ENCODE measurements at regions not wholly inside any gene's neighbourhood (a gene's known extent, or its start where the extent isn't known, plus 50 kb on each side); places are given as distances from the start of the nearest gene placed in this dataset.
"Not testable (repeated sequence)": the region's sequence is repeated elsewhere in the genome, so short reads cannot be mapped to it uniquely, and the experiment has no call there.

DNA sequence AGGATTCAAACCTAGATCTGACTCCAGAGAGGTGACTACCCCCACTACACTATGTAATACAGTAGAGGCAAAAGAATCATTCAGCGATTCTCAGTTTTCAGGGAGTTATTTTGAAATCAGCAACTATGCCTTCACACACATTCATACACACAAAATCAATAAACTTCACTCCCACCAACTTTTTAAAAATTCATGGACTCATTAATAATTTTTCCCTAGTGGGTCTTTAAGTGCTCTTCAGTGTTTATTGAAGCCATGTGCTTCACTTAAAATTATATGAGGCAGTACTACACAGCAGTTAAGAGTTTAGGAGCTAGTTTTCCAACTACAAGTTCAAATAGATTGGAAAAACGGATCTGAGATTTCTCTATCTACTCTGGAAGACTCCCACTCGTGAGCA lies 452.7 kb upstream of the ADGRB3 start:
- no peaks in the 10 kb centered on the region for H3K36me3 ChIP-seq (ENCODE audit: low read depth)
- no peaks in the 10 kb centered on the region for H3F3A ChIP-seq (ENCODE audit: insufficient read depth, low read depth)
- no TSS peak for BruUV-seq (replicated peaks)
- H3K27me3 ChIP-seq (ENCODE audit: insufficient read depth, low read depth) = no peaks in the 10 kb centered on the region
- DNase-seq = no peak
- ChIA-PET CTCF (no interaction called here), POLR2A (ENCODE audit: unreplicated experiment) (no interaction called here)
- H4K20me1 ChIP-seq (ENCODE audit: insufficient read depth) = no peaks in the 10 kb centered on the region
- H3K27ac ChIP-seq = no peak overlapping the region
- no peaks in the 10 kb centered on the region for H3K4me1 ChIP-seq (replicated peaks; ENCODE audit: insufficient read depth)
- H2AFZ ChIP-seq = no peak overlapping the region
- H3K4me2 ChIP-seq = no peak overlapping the region
- no peaks in the 10 kb centered on the region for H3K9me2 ChIP-seq (ENCODE audit: insufficient read depth)
- H3K9me3 ChIP-seq (ENCODE audit: insufficient read depth, low read depth) = no peaks in the 10 kb centered on the region
- intact Hi-C loops (cut with micrococcal nuclease; ENCODE audit: unreplicated experiment) = no loop called here
- no peak overlapping the region for H3K4me3 ChIP-seq
- no peaks in the 10 kb centered on the region for H3K79me2 ChIP-seq (ENCODE audit: low read depth)
- TF ChIP-seq, protein P1, sequence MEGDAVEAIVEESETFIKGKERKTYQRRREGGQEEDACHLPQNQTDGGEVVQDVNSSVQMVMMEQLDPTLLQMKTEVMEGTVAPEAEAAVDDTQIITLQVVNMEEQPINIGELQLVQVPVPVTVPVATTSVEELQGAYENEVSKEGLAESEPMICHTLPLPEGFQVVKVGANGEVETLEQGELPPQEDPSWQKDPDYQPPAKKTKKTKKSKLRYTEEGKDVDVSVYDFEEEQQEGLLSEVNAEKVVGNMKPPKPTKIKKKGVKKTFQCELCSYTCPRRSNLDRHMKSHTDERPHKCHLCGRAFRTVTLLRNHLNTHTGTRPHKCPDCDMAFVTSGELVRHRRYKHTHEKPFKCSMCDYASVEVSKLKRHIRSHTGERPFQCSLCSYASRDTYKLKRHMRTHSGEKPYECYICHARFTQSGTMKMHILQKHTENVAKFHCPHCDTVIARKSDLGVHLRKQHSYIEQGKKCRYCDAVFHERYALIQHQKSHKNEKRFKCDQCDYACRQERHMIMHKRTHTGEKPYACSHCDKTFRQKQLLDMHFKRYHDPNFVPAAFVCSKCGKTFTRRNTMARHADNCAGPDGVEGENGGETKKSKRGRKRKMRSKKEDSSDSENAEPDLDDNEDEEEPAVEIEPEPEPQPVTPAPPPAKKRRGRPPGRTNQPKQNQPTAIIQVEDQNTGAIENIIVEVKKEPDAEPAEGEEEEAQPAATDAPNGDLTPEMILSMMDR (conservative IDR thresholded peaks at IDR 0.05) = no peak
- no peak for TF ChIP-seq EZH2 (IDR thresholded peaks at IDR 0.05; ENCODE audit: low read depth)

DNA sequence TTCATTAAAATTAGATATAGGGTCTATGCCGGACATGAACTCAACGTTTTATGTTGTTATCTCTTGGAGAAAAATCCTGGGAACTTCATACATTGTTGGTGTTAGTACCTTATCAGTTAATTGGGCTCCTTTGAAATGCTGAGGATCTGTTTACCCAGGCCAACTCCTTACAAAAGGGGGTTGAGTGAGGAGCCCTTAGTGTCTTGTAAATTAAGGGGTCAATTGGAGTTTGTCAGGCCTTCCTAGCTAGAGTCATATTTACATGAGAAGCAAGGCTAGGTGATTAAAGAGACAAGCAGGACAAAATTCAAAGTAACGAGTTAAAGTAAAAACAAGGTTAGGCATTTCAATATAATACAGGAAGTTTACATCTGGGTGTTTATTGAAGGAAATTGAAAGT lies 454.1 kb upstream of the ADGRB3 start:
- H3K27ac ChIP-seq; H3K4me3 ChIP-seq; POLR2A ChIA-PET (ENCODE audit: unreplicated experiment); DNase-seq; H3K9me2 ChIP-seq (ENCODE audit: insufficient read depth); H4K20me1 ChIP-seq (ENCODE audit: insufficient read depth); CTCF ChIA-PET; intact Hi-C loops (cut with micrococcal nuclease; ENCODE audit: unreplicated experiment); H3K4me1 ChIP-seq (replicated peaks; ENCODE audit: insufficient read depth); H3K27me3 ChIP-seq (ENCODE audit: insufficient read depth, low read depth); H3K36me3 ChIP-seq (ENCODE audit: low read depth); H3K9me3 ChIP-seq (ENCODE audit: insufficient read depth, low read depth); BruUV-seq (replicated peaks); H3K4me2 ChIP-seq; H2AFZ ChIP-seq; H3F3A ChIP-seq (ENCODE audit: insufficient read depth, low read depth); H3K79me2 ChIP-seq (ENCODE audit: low read depth): not testable (repeated sequence)

DNA sequence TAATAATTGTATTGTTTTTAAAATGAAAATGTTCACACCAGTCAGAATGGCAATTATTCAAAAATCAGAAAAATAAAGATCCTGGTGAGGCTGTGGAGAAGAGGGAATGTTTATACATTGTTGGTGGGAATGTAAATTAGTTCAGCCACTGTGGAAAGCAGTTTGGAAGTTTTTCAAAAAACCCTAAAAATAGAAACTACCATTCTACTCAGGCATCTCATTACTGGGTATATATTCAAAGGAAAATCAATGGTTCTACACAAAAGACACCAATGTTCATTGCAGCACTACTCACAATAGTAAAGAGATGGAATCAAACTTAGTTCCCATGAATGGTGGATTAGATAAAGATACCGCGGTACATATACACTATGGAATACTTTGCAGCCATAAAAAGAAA lies 461.5 kb upstream of the ADGRB3 start:
- no TSS peak for BruUV-seq (replicated peaks)
- no peak overlapping the region for H2AFZ ChIP-seq
- H3K9me2 ChIP-seq (ENCODE audit: insufficient read depth) = no peaks in the 10 kb centered on the region
- H3K9me3 ChIP-seq (ENCODE audit: insufficient read depth, low read depth) = no peaks in the 10 kb centered on the region
- no peak for DNase-seq
- H3K4me1 ChIP-seq (replicated peaks; ENCODE audit: insufficient read depth) = no peaks in the 10 kb centered on the region
- no peaks in the 10 kb centered on the region for H3F3A ChIP-seq (ENCODE audit: insufficient read depth, low read depth)
- H3K36me3 ChIP-seq (ENCODE audit: low read depth) = no peaks in the 10 kb centered on the region
- TF ChIP-seq, protein P1 (conservative IDR thresholded peaks at IDR 0.05) = no peak
- no peak for TF ChIP-seq EZH2 (IDR thresholded peaks at IDR 0.05; ENCODE audit: low read depth)
- no peak overlapping the region for H3K4me3 ChIP-seq
- POLR2A ChIA-PET (ENCODE audit: unreplicated experiment) = no interaction called here
- no peak overlapping the region for H3K27ac ChIP-seq
- no peaks in the 10 kb centered on the region for H4K20me1 ChIP-seq (ENCODE audit: insufficient read depth)
- CTCF ChIA-PET = no interaction called here
- H3K4me2 ChIP-seq = no peak overlapping the region
- H3K79me2 ChIP-seq (ENCODE audit: low read depth) = no peaks in the 10 kb centered on the region
- intact Hi-C loops (cut with micrococcal nuclease; ENCODE audit: unreplicated experiment) = no loop called here
- H3K27me3 ChIP-seq (ENCODE audit: insufficient read depth, low read depth) = no peaks in the 10 kb centered on the region

DNA sequence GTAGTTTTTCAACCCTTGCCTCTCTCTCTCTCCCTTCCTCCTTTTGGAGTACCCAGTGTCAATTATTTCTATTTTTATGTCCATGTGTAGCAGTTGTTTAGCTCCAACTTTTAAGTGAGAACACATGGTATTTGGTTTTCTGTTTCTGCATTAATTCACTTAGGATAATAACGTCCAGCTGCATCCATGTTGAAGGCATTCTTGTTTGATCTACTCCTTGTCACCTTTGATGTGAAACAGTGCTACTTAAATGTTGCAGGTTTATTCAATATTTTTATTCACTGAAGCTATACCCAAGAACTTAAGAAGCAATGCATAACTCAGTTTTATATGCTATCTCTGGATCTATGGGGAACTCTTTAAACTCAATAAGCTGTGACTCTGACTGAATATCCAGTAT lies 465.2 kb upstream of the ADGRB3 start:
- Histone ChIP-seq H4K20me1 (ENCODE audit: insufficient read depth) (no peaks in the 10 kb centered on the region), H3K4me2 (no peak overlapping the region), H3K27me3 (ENCODE audit: insufficient read depth, low read depth) (no peaks in the 10 kb centered on the region), H3K9me2 (ENCODE audit: insufficient read depth) (no peaks in the 10 kb centered on the region), H2AFZ (no peak overlapping the region), H3K79me2 (ENCODE audit: low read depth) (no peaks in the 10 kb centered on the region), H3K4me1 (replicated peaks; ENCODE audit: insufficient read depth) (no peaks in the 10 kb centered on the region), H3K4me3 (no peak overlapping the region), H3K36me3 (ENCODE audit: low read depth) (no peaks in the 10 kb centered on the region), H3K27ac (no peak overlapping the region), H3F3A (ENCODE audit: insufficient read depth, low read depth) (no peaks in the 10 kb centered on the region), H3K9me3 (ENCODE audit: insufficient read depth, low read depth) (no peaks in the 10 kb centered on the region)
- BruUV-seq (replicated peaks) = no TSS peak
- CTCF ChIA-PET = no interaction called here
- intact Hi-C loops (cut with micrococcal nuclease; ENCODE audit: unreplicated experiment) = no loop called here
- POLR2A ChIA-PET (ENCODE audit: unreplicated experiment) = no interaction called here
- TF ChIP-seq, protein P1 (conservative IDR thresholded peaks at IDR 0.05) = no peak
- TF ChIP-seq EZH2 (IDR thresholded peaks at IDR 0.05; ENCODE audit: low read depth) = no peak
- no peak for DNase-seq

All from PC-9 (cell line).